ENCODE measurements at regions not wholly inside any gene's neighbourhood (a gene's known extent, or its start where the extent isn't known, plus 50 kb on each side); places are given as distances from the start of the nearest gene placed in this dataset.

- TF ChIP-seq HNRNPK (IDR thresholded peaks at IDR 0.05; ENCODE audit: low read depth, low read length, poor library complexity, severe bottlenecking) (no peak), ZNF24 (IDR thresholded peaks at IDR 0.05) (no peak), EGR1 (conservative IDR thresholded peaks at IDR 0.05) (no peak), THRAP3 (IDR thresholded peaks at IDR 0.05; ENCODE audit: borderline replicate concordance) (no peak), BCLAF1 (IDR thresholded peaks at IDR 0.05; ENCODE audit: borderline replicate concordance in 1 of 2, control insufficient read depth in 1 of 2, low read depth in 2 of 2, low read length in 1 of 2) (no peak), HDAC6 (IDR thresholded peaks at IDR 0.05; ENCODE audit: low read depth, low read length) (no peak), ATF6 (CRISPR knock-in tag; IDR thresholded peaks at IDR 0.05) (no peak), ZNF274 (IDR thresholded peaks at IDR 0.05; ENCODE audit: borderline replicate concordance, low read depth, low read length) (no peak), ARID3A (IDR thresholded peaks at IDR 0.05; ENCODE audit: borderline replicate concordance, low read depth, low read length) (no peak), CTCF (IDR thresholded peaks at IDR 0.05 in 2 of 3, conservative IDR thresholded peaks at IDR 0.05 in 1 of 3; ENCODE audit: insufficient read depth in 2 of 3, low read depth in 1 of 3, low read length in 3 of 3) (no peak), ZNF384 (IDR thresholded peaks at IDR 0.05; ENCODE audit: low read depth, low read length) (no peak), PTRF (tag; IDR thresholded peaks at IDR 0.05) (no peak)
These were observed 110.7 kb upstream of the IL12A start for GRCh38 chr3:159877924-159878323.
